VCaP (cell line): ENCODE measurements at regions not wholly inside any gene's neighbourhood (a gene's known extent, or its start where the extent isn't known, plus 50 kb on each side); places are given as distances from the start of the nearest gene placed in this dataset.

Experiments
- H3K27ac ChIP-seq: fragments of 450-650 bp; 2 replicates; pipeline ENCODE4 v1.5.1; 2017
- CTCF ChIP-seq: fragments of 450-650 bp; conservative IDR thresholded peaks from 2 replicates; pipeline ENCODE4 v1.5.1; 2017; ENCODE audit warnings: mild to moderate bottlenecking, moderate library complexity

GRCh38 chr2:156708051-156708450, 271.9 kb downstream of the GPD2 start:
- no peak for TF ChIP-seq CTCF
- no peak overlapping the region for H3K27ac ChIP-seq

GRCh38 chr2:156709091-156709490, 272.9 kb downstream of the GPD2 start:
- no peak overlapping the region for H3K27ac ChIP-seq
- no peak for TF ChIP-seq CTCF

GRCh38 chr2:156719036-156719435, 282.9 kb downstream of the GPD2 start:
- no peak for TF ChIP-seq CTCF
- no peak overlapping the region for H3K27ac ChIP-seq

- no peak overlapping the region for H3K27ac ChIP-seq
- TF ChIP-seq CTCF = no peak
Observed at GRCh38 chr2:156727867-156728266, 291.7 kb downstream of the GPD2 start.

GRCh38 chr2:156728328-156728727, 292.1 kb downstream of the GPD2 start:
- H3K27ac ChIP-seq = no peak overlapping the region
- TF ChIP-seq CTCF = no peak

- no peak for TF ChIP-seq CTCF
- no peak overlapping the region for H3K27ac ChIP-seq
Observed at GRCh38 chr2:156731506-156731905, 295.3 kb downstream of the GPD2 start.

- TF ChIP-seq CTCF = no peak
- no peak overlapping the region for H3K27ac ChIP-seq
Observed at GRCh38 chr2:156736950-156737349, 300.8 kb downstream of the GPD2 start.

- TF ChIP-seq CTCF = no peak
- no peak overlapping the region for H3K27ac ChIP-seq
Observed at GRCh38 chr2:156739301-156739700, 303.1 kb downstream of the GPD2 start.
